ENCODE measurements at regions not wholly inside any gene's neighbourhood (a gene's known extent, or its start where the extent isn't known, plus 50 kb on each side); places are given as distances from the start of the nearest gene placed in this dataset.

- TF ChIP-seq, protein P1, sequence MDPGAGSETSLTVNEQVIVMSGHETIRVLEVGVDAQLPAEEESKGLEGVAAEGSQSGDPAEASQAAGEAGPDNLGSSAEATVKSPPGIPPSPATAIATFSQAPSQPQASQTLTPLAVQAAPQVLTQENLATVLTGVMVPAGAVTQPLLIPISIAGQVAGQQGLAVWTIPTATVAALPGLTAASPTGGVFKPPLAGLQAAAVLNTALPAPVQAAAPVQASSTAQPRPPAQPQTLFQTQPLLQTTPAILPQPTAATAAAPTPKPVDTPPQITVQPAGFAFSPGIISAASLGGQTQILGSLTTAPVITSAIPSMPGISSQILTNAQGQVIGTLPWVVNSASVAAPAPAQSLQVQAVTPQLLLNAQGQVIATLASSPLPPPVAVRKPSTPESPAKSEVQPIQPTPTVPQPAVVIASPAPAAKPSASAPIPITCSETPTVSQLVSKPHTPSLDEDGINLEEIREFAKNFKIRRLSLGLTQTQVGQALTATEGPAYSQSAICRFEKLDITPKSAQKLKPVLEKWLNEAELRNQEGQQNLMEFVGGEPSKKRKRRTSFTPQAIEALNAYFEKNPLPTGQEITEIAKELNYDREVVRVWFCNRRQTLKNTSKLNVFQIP (CRISPR knock-in tag; IDR thresholded peaks at IDR 0.05; ENCODE audit: borderline replicate concordance, low read depth): no peak
- TF ChIP-seq CSRNP3 (CRISPR knock-in tag; IDR thresholded peaks at IDR 0.05): no peak
- no peak for TF ChIP-seq GLIS3 (CRISPR knock-in tag; IDR thresholded peaks at IDR 0.05)
- TF ChIP-seq TSHZ2 (CRISPR knock-in tag; IDR thresholded peaks at IDR 0.05): no peak
- no peak for TF ChIP-seq OSR1 (CRISPR knock-in tag; IDR thresholded peaks at IDR 0.05)
- no peak for TF ChIP-seq RARB (CRISPR knock-in tag; IDR thresholded peaks at IDR 0.05)
- TF ChIP-seq CREB5 (CRISPR knock-in tag; IDR thresholded peaks at IDR 0.05; ENCODE audit: low read depth): no peak
- no peak for TF ChIP-seq ZNF565 (CRISPR knock-in tag; conservative IDR thresholded peaks at IDR 0.05; ENCODE audit: low read depth)
- TF ChIP-seq TCF4 (CRISPR knock-in tag; IDR thresholded peaks at IDR 0.05; ENCODE audit: borderline replicate concordance): no peak
- no peak for TF ChIP-seq SNAI2 (CRISPR knock-in tag; IDR thresholded peaks at IDR 0.05)
- TF ChIP-seq ZFP3 (CRISPR knock-in tag; IDR thresholded peaks at IDR 0.05): no peak
- no peak for TF ChIP-seq ESRRG (CRISPR knock-in tag; IDR thresholded peaks at IDR 0.05)
- TF ChIP-seq ZNF8 (CRISPR knock-in tag; IDR thresholded peaks at IDR 0.05): no peak
- no peak for TF ChIP-seq ARNTL (CRISPR knock-in tag; IDR thresholded peaks at IDR 0.05; ENCODE audit: borderline replicate concordance, low read depth)
- TF ChIP-seq ZFP30 (CRISPR knock-in tag; IDR thresholded peaks at IDR 0.05): no peak
- TF ChIP-seq ISL1 (CRISPR knock-in tag; IDR thresholded peaks at IDR 0.05): no peak
- no peak for TF ChIP-seq ZC3H10 (CRISPR knock-in tag; IDR thresholded peaks at IDR 0.05)
- TF ChIP-seq ZNF70 (CRISPR knock-in tag; IDR thresholded peaks at IDR 0.05): no peak
- no peak for TF ChIP-seq TOX (CRISPR knock-in tag; IDR thresholded peaks at IDR 0.05; ENCODE audit: borderline replicate concordance)
- ATAC-seq: no peak
Measured at GRCh38 chr15:58275785-58276184, 137.6 kb downstream of the AQP9 start.

- ATAC-seq: no peak
- TF ChIP-seq BACH2 (CRISPR knock-in tag; IDR thresholded peaks at IDR 0.05; ENCODE audit: borderline replicate concordance) (no peak), ZFP3 (CRISPR knock-in tag; IDR thresholded peaks at IDR 0.05) (no peak), RARB (CRISPR knock-in tag; IDR thresholded peaks at IDR 0.05) (no peak), CSRNP3 (CRISPR knock-in tag; IDR thresholded peaks at IDR 0.05) (no peak), ZFP30 (CRISPR knock-in tag; IDR thresholded peaks at IDR 0.05) (no peak), TSHZ2 (CRISPR knock-in tag; IDR thresholded peaks at IDR 0.05) (no peak), ZNF8 (CRISPR knock-in tag; IDR thresholded peaks at IDR 0.05) (no peak), CREB5 (CRISPR knock-in tag; IDR thresholded peaks at IDR 0.05; ENCODE audit: low read depth) (no peak), PPARA (CRISPR knock-in tag; IDR thresholded peaks at IDR 0.05; ENCODE audit: borderline replicate concordance) (no peak), OSR1 (CRISPR knock-in tag; IDR thresholded peaks at IDR 0.05) (no peak), ZNF565 (CRISPR knock-in tag; conservative IDR thresholded peaks at IDR 0.05; ENCODE audit: low read depth) (no peak), ISL1 (CRISPR knock-in tag; IDR thresholded peaks at IDR 0.05) (no peak), ESRRG (CRISPR knock-in tag; IDR thresholded peaks at IDR 0.05) (no peak)
Measured at GRCh38 chr15:58276924-58277323, 138.7 kb downstream of the AQP9 start.
